IMR-90 (cell line): ENCODE measurements at regions not wholly inside any gene's neighbourhood (a gene's known extent, or its start where the extent isn't known, plus 50 kb on each side); places are given as distances from the start of the nearest gene placed in this dataset.

Source experiments
- ATAC-seq: fragments of 200-7000 bp; cut with Tn5 transposase; 2 replicates; pipeline ENCODE4 v1.9.1; 2020; ENCODE audit warnings: low read depth, mild to moderate bottlenecking, moderate library complexity
- BruUV-seq: library from RNA; stranded (reverse); fragments of 400-500 nt; replicated peaks from 2 replicates; lab custom pipeline; 2021; lab: Mats Ljungman, UMichigan
- CTCF ChIA-PET: fragments of 300-600 bp; formaldehyde crosslinking; extraction: SDS; loops from one replicate; lab custom pipeline; 2021; ENCODE audit warnings: antibody characterized with exemption; lab: Yijun Ruan, JAX
- POLR2A ChIA-PET: fragments of 300-600 bp; sonication (Branson Sonifier 250); formaldehyde crosslinking; loops from one replicate; lab custom pipeline; 2022; ENCODE audit warnings: antibody characterized with exemption; ENCODE audit not compliant: unreplicated experiment; lab: Charles Lee
- DNase-seq: peaks from one replicate; pipeline ENCODE4 v3.0.0; 2013
- H2AFZ ChIP-seq: replicated peaks from 2 replicates; pipeline ENCODE3; 2013; ENCODE audit warnings: low read length, mild to moderate bottlenecking; ENCODE audit not compliant: poor library complexity
- H2AK5ac ChIP-seq: 2 replicates; pipeline ENCODE4 v1.6.1; 2013; ENCODE audit warnings: low read depth, low read length, inconsistent platforms
- H2AK9ac ChIP-seq: replicated peaks from 2 replicates; pipeline ENCODE3; 2013; ENCODE audit warnings: mild to moderate bottlenecking, low read depth, low read length, moderate library complexity; ENCODE audit not compliant: poor library complexity
- H2BK120ac ChIP-seq: 2 replicates; pipeline ENCODE4 v1.6.1; 2013; ENCODE audit warnings: low read depth, low read length, inconsistent platforms
- H2BK15ac ChIP-seq: 3 replicates; pipeline ENCODE4 v1.6.1; 2013; ENCODE audit warnings: low read depth, low read length, inconsistent platforms
- H2BK20ac ChIP-seq: 2 replicates; pipeline ENCODE4 v1.6.1; 2013; ENCODE audit warnings: low read depth, mild to moderate bottlenecking, inconsistent platforms, low read length, moderate library complexity
- H2BK5ac ChIP-seq: 2 replicates; pipeline ENCODE4 v1.6.1; 2013; ENCODE audit warnings: mild to moderate bottlenecking, low read depth, low read length, inconsistent platforms; ENCODE audit not compliant: poor library complexity, severe bottlenecking
- H3K14ac ChIP-seq: replicated peaks from 2 replicates; pipeline ENCODE4 v1.6.1; 2013; ENCODE audit warnings: low read depth, low read length, inconsistent platforms
- H3K18ac ChIP-seq: 2 replicates; pipeline ENCODE4 v1.6.1; 2013; ENCODE audit warnings: low read depth, low read length, control low read depth
- H3K23ac ChIP-seq: 2 replicates; pipeline ENCODE4 v1.6.1; 2013; ENCODE audit warnings: low read depth, low read length, inconsistent platforms
- H3K27ac ChIP-seq: 2 replicates; pipeline ENCODE4 v1.5.1; 2013; ENCODE audit warnings: mild to moderate bottlenecking, control low read depth, low read length; ENCODE audit not compliant: insufficient read depth
- H3K27me3 ChIP-seq: 2 replicates; pipeline ENCODE4 v1.6.1; 2013; ENCODE audit warnings: low read length; ENCODE audit not compliant: control insufficient read depth, insufficient read depth
- H3K36me3 ChIP-seq: 2 replicates; pipeline ENCODE4 v1.6.1; 2013; ENCODE audit warnings: low read length, mixed read lengths; ENCODE audit not compliant: control insufficient read depth, insufficient read depth
- H3K4ac ChIP-seq: 2 replicates; pipeline ENCODE4 v1.6.1; 2013; ENCODE audit warnings: low read depth, low read length, inconsistent platforms
- H3K4me1 ChIP-seq: 2 replicates; pipeline ENCODE4 v1.6.1; 2013; ENCODE audit warnings: low read length, mixed read lengths; ENCODE audit not compliant: control insufficient read depth, insufficient read depth
- H3K4me2 ChIP-seq: 2 replicates; pipeline ENCODE4 v1.6.1; 2013; ENCODE audit warnings: low read depth, mild to moderate bottlenecking, control low read depth, low read length, moderate library complexity
- H3K4me3 ChIP-seq: 2 replicates; pipeline ENCODE4 v1.5.1; 2013; ENCODE audit warnings: low read depth, mild to moderate bottlenecking, control low read depth, low read length, moderate library complexity; ENCODE audit not compliant: insufficient read depth
- H3K56ac ChIP-seq: 2 replicates; pipeline ENCODE4 v1.6.1; 2013; ENCODE audit warnings: low read length, inconsistent platforms; ENCODE audit not compliant: insufficient read depth; ENCODE audit errors: extremely low read depth
- H3K79me1 ChIP-seq, 2 experiments: 2 replicates each; pipeline ENCODE4 v1.6.1; 2013; ENCODE audit warnings: low read length in 2 of 2, inconsistent platforms in 1 of 2, low read depth in 1 of 2
- H3K9ac ChIP-seq: 2 replicates; pipeline ENCODE4 v1.6.1; 2013; ENCODE audit warnings: low read depth, low read length, control low read depth
- H3K9me1 ChIP-seq: 2 replicates; pipeline ENCODE4 v1.6.1; 2013; ENCODE audit warnings: low read length, inconsistent platforms; ENCODE audit not compliant: insufficient read depth
- H3K9me3 ChIP-seq: 2 replicates; pipeline ENCODE4 v1.6.1; 2013; ENCODE audit warnings: low read length; ENCODE audit not compliant: control insufficient read depth, insufficient read depth
- H4K20me1 ChIP-seq: 2 replicates; pipeline ENCODE4 v1.6.1; 2013; ENCODE audit warnings: low read length, inconsistent platforms; ENCODE audit not compliant: insufficient read depth
- H4K5ac ChIP-seq: 2 replicates; pipeline ENCODE4 v1.6.1; 2013; ENCODE audit warnings: mild to moderate bottlenecking, low read depth, low read length, control low read depth
- H4K8ac ChIP-seq, 2 experiments: 2 replicates each; pipeline ENCODE4 v1.6.1; 2013; ENCODE audit warnings: low read depth in 2 of 2, low read length in 2 of 2, control low read depth in 1 of 2, inconsistent platforms in 1 of 2
- H4K91ac ChIP-seq: 2 replicates; pipeline ENCODE4 v1.6.1; 2013; ENCODE audit warnings: low read depth, low read length, inconsistent platforms; ENCODE audit not compliant: insufficient read depth
- BHLHE40 ChIP-seq: fragments of 150-350 bp; IDR thresholded peaks from 2 replicates; pipeline ENCODE4 v1.6.1; 2016; ENCODE audit warnings: mild to moderate bottlenecking, low read depth, low read length
- CEBPB ChIP-seq: IDR thresholded peaks from 2 replicates; pipeline ENCODE4 v1.6.1; 2012; ENCODE audit warnings: low read depth, low read length, improper control_type of control experiment
- CHD1 ChIP-seq: IDR thresholded peaks from 2 replicates; pipeline ENCODE4 v1.6.1; 2012; ENCODE audit warnings: low read depth, low read length, improper control_type of control experiment
- CTCF ChIP-seq: conservative IDR thresholded peaks from 2 replicates; pipeline ENCODE4 v1.5.1; 2012; ENCODE audit warnings: mild to moderate bottlenecking, low read depth, low read length, improper control_type of control experiment
- ELK1 ChIP-seq: fragments of 150-350 bp; IDR thresholded peaks from 2 replicates; pipeline ENCODE4 v1.6.1; 2016; ENCODE audit warnings: low read depth, mild to moderate bottlenecking, low read length, moderate library complexity, borderline replicate concordance
- FOS ChIP-seq: fragments of 150-350 bp; IDR thresholded peaks from 2 replicates; pipeline ENCODE4 v1.6.1; 2016; ENCODE audit warnings: low read depth, low read length
- MAFK ChIP-seq: IDR thresholded peaks from 2 replicates; pipeline ENCODE4 v1.6.1; 2012; ENCODE audit warnings: low read depth, low read length, improper control_type of control experiment
- MAZ ChIP-seq: IDR thresholded peaks from 2 replicates; pipeline ENCODE4 v1.6.1; 2012; ENCODE audit warnings: low read depth, mild to moderate bottlenecking, low read length, improper control_type of control experiment, moderate library complexity, borderline replicate concordance
- MXI1 ChIP-seq: IDR thresholded peaks from 2 replicates; pipeline ENCODE4 v1.6.1; 2012; ENCODE audit warnings: low read depth, mild to moderate bottlenecking, low read length, moderate library complexity, borderline replicate concordance
- NFE2L2 ChIP-seq: fragments of 150-350 bp; IDR thresholded peaks from 2 replicates; pipeline ENCODE4 v1.6.1; 2016; ENCODE audit warnings: low read depth, mild to moderate bottlenecking, low read length
- POLR2A ChIP-seq: IDR thresholded peaks from 2 replicates; pipeline ENCODE4 v1.6.1; 2012; ENCODE audit warnings: mild to moderate bottlenecking, low read depth, low read length
- RAD21 ChIP-seq: IDR thresholded peaks from 2 replicates; pipeline ENCODE4 v1.6.1; 2012; ENCODE audit warnings: low read length, improper control_type of control experiment
- RCOR1 ChIP-seq: IDR thresholded peaks from 2 replicates; pipeline ENCODE4 v1.6.1; 2012; ENCODE audit warnings: mild to moderate bottlenecking, low read length, improper control_type of control experiment; ENCODE audit not compliant: insufficient replicate concordance
- RFX5 ChIP-seq: IDR thresholded peaks from 2 replicates; pipeline ENCODE4 v1.8.0; 2012; ENCODE audit warnings: low read depth, mild to moderate bottlenecking, low read length, moderate library complexity
- SMC3 ChIP-seq: fragments of 150-350 bp; IDR thresholded peaks from 2 replicates; pipeline ENCODE4 v1.6.1; 2016; ENCODE audit warnings: low read depth, mild to moderate bottlenecking, antibody characterized with exemption, low read length, moderate library complexity
- USF2 ChIP-seq: fragments of 150-350 bp; IDR thresholded peaks from 2 replicates; pipeline ENCODE4 v1.6.1; 2017; ENCODE audit warnings: mild to moderate bottlenecking, antibody characterized with exemption, low read length, low read depth
- WGBS, 2 experiments: methylation state at CpG; one replicate each; pipeline versions ENCODE4 v1.1.5 to v1.1.7; 2013; ENCODE audit warnings: missing lambda C conversion rate in 2 of 2; ENCODE audit not compliant: insufficient read length in 1 of 2; ENCODE audit errors: extremely low coverage in 2 of 2; 5-methylcytosine and 5-hydroxymethylcytosine counted together
- dilution Hi-C: fragments of 300-500 bp; cut with HindIII; formaldehyde crosslinking; loops from one replicate; pipeline ENCODE4 v1.14.3; 2018; ENCODE audit warnings: low sequenced_read_pairs; ENCODE audit not compliant: unreplicated experiment
- in situ Hi-C: fragments of 300-500 bp; cut with MboI; formaldehyde crosslinking; loops from 3 replicates; pipeline ENCODE4 v1.14.3; 2019; ENCODE audit warnings: low sequenced_read_pairs, inconsistent platforms, mixed read lengths
- intact Hi-C: fragments of 100-400 bp; cut with micrococcal nuclease; formaldehyde crosslinking; loops from 2 replicates; pipeline ENCODE4 v1.10.0; 2022

GRCh38 chr3:89584398-89584797 is 477.0 kb downstream of the EPHA3 start:
- Histone ChIP-seq H2BK15ac (no peak overlapping the region), H2BK5ac (no peak overlapping the region), H3K27me3 (no peaks in the 10 kb centered on the region), H3K18ac (no peak overlapping the region), H4K5ac (no peak overlapping the region), H2AFZ (no peak overlapping the region), H2AK9ac (no peak overlapping the region), H3K4ac (no peak overlapping the region), H3K36me3 (no peaks in the 10 kb centered on the region), H3K79me1 (no peaks in the 10 kb centered on the region), H3K4me3 (no peak overlapping the region), H4K8ac (no peak overlapping the region), H2BK120ac (no peak overlapping the region), H3K4me2 (no peak overlapping the region), H3K14ac (no peak overlapping the region), H3K23ac (no peak overlapping the region), H3K27ac (no peak overlapping the region), H3K9ac (no peak overlapping the region), H3K9me1 (no peaks in the 10 kb centered on the region), H2AK5ac (no peak overlapping the region), H4K20me1 (no peaks in the 10 kb centered on the region), H3K4me1 (no peaks in the 10 kb centered on the region), H2BK20ac (no peak overlapping the region), H3K56ac (no peak overlapping the region), H4K91ac (no peak overlapping the region), H3K9me3 (no peaks in the 10 kb centered on the region)
- DNase-seq (peak; percentile 31), ATAC-seq (no peak)
- WGBS, 2 experiments: no CpG with 5 or more reads among the region's 3 CpGs
- no peak for TF ChIP-seq CHD1
- no peak for TF ChIP-seq MAFK
- TF ChIP-seq POLR2A: no peak
- no peak for TF ChIP-seq RCOR1
- no peak for TF ChIP-seq SMC3
- no peak for TF ChIP-seq CEBPB
- TF ChIP-seq MXI1: no peak
- TF ChIP-seq ELK1: no peak
- TF ChIP-seq FOS: no peak
- no peak for TF ChIP-seq RAD21
- no peak for TF ChIP-seq MAZ
- TF ChIP-seq NFE2L2: no peak
- TF ChIP-seq RFX5: no peak
- TF ChIP-seq USF2: no peak
- no peak for TF ChIP-seq BHLHE40
- TF ChIP-seq CTCF: no peak
- BruUV-seq: no TSS peak
- ChIA-PET CTCF (no interaction called here), POLR2A (interaction anchor here (0.6 kb wide), 1 partner anchor 1162 kb away, joined by 3 read pairs; no protein-coding TSS in a partner anchor)
- dilution Hi-C loops (no loop called here), in situ Hi-C loops (no loop called here), intact Hi-C loops (no loop called here)
